ENCODE measurements at regions not wholly inside any gene's neighbourhood (a gene's known extent, or its start where the extent isn't known, plus 50 kb on each side); places are given as distances from the start of the nearest gene placed in this dataset.
"Not testable (repeated sequence)": the region's sequence is repeated elsewhere in the genome, so short reads cannot be mapped to it uniquely, and the experiment has no call there.

DNA sequence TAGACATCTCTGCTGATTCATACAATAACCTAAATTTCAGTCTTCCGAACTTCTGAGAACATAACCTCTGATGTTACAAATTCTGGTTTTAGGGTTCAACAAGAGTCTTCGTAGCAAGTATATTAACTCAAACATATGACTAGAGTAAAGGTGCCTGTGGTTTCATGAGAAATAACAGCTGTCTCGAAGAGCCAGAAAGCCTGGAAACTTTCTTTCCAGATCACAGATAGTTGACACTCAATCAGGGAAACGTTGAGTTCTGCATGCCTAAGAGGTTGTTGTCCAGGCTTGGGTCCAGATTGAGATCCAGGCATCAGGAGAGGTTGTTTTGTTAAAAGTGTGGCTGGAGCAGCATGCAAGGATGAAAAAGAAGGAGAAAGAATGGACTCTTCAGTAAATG lies 790.1 kb upstream of the AMELY start:
- TF ChIP-seq GATA1 (IDR thresholded peaks at IDR 0.05; ENCODE audit: low read depth, low read length) (no peak), POLR2A (IDR thresholded peaks at IDR 0.05; ENCODE audit: low read length) (no peak)
- DNase-seq = no peak

DNA sequence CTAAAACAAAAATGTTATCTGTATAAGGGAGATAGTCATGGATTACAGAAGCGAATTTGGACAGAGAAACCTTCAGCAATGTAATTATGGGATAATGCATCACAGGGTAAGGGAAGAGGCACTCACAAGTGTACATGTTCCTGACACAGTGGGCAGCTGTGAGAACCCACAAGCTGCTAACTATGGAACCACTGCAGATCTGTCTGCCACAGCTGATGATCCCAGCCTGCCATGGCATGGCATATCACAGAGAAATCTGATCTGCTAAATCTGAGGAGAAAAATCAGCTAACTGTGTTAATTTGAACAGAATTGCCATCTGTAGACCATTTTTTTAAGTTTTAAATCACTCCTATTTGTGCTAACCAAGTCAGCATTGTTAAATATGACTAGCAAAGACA lies 786.0 kb upstream of the AMELY start:
- no peak for DNase-seq
- no peak for TF ChIP-seq POLR2A (IDR thresholded peaks at IDR 0.05; ENCODE audit: low read length)
- no peak for TF ChIP-seq GATA1 (IDR thresholded peaks at IDR 0.05; ENCODE audit: low read depth, low read length)

DNA sequence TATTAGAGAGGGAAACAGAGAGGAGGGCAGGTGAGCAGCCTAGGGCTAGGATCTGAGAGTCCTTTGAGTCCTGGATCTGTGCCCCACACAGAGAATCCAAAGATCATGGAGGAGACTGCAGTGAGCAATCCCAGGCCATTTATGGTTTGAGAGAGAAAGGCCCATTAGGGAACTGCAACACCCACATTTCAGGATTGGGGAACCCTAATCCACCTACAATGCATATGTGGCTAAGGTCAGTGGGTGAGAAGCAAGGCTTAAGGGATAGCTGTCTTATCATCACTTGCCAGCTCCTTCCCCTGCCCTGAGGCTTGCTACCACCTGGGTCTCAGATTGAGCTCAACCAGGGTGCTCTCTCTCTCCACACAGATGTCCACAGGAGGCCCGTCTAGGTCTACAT lies 781.1 kb upstream of the AMELY start:
- TF ChIP-seq GATA1 (IDR thresholded peaks at IDR 0.05; ENCODE audit: low read depth, low read length) (no peak), POLR2A (IDR thresholded peaks at IDR 0.05; ENCODE audit: low read length) (no peak)
- DNase-seq = no peak

DNA sequence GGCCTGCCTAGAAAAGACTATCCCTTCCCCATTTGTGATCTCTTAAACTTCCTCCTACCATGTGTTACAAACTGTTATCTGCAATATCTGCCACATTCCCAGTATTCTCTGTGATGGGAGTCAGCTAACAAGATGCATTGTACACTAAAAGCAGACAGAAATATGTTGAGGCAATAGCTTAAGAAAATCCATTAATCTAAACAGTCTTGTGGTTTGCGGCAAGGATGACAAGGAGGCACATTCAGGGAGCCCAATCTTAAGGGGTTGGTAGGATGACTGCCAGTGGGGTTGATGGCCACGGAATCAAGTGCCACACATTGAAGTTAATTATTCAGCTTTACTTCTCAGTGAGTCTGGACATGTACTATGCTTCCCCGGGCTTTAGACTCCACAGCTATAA lies 775.5 kb upstream of the AMELY start:
- no peak for DNase-seq
- TF ChIP-seq POLR2A (IDR thresholded peaks at IDR 0.05; ENCODE audit: low read length) (no peak), GATA1 (IDR thresholded peaks at IDR 0.05; ENCODE audit: low read depth, low read length) (no peak)

DNA sequence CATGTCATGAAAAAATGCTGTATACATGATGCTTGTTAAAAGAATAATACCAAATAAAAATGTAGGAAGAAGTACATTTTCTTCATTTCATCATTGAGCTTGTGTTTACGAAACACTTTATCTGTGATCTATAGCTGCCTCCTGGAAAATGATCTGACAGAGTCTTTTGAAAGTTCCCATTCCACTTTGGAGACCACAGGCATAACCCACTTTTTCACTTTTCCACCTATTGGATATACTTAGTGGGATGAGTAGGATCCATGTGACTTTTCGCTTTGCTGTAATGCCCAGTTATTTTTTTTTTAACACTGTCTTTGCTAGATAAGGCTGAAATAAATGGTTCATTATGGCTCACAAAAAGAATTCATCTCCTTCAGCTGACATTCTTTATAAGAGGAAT lies 773.0 kb upstream of the AMELY start:
- DNase-seq = no peak
- no peak for TF ChIP-seq GATA1 (IDR thresholded peaks at IDR 0.05; ENCODE audit: low read depth, low read length)
- TF ChIP-seq POLR2A (IDR thresholded peaks at IDR 0.05; ENCODE audit: low read length) = no peak

DNA sequence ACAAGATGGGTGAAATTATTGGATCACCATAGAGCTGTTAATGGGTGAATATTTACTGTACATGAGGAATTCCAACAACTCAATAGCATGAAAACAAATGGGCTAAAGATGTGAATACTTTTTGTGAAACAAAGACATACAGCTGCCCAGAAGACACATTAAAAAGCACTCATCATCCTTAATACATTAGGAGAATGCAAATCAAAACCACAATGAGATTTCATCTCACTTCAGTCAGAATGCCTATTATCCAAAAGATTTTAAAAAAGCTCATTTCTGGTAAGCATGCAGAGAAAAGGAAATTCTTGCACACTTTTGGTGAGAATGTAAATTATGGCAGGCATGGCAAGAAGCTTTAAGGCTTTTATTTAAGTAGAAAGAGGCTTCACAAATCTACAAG lies 770.8 kb upstream of the AMELY start:
- no peak for DNase-seq
- TF ChIP-seq POLR2A (IDR thresholded peaks at IDR 0.05; ENCODE audit: low read length) (no peak), GATA1 (IDR thresholded peaks at IDR 0.05; ENCODE audit: low read depth, low read length) (no peak)

DNA sequence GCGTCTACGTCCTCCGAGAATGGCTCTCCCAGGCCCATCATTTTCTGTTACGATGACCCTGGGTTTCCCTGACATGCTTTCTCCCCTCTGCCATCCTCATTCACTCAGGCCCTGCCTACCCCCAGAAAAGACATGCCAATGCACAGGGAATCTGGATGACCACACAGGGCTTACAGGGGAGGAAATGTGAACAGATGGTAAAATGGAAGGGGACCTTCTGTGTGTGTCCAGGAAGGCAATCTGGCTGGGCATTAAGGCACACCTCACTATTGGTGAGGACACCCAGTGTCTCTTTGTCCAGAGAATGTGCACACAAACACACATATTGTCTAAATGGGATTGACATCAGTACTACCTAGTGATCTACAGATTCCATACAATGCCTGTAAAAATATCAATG lies 769.9 kb upstream of the AMELY start:
- DNase-seq = no peak
- TF ChIP-seq POLR2A (IDR thresholded peaks at IDR 0.05; ENCODE audit: low read length) = no peak

DNA sequence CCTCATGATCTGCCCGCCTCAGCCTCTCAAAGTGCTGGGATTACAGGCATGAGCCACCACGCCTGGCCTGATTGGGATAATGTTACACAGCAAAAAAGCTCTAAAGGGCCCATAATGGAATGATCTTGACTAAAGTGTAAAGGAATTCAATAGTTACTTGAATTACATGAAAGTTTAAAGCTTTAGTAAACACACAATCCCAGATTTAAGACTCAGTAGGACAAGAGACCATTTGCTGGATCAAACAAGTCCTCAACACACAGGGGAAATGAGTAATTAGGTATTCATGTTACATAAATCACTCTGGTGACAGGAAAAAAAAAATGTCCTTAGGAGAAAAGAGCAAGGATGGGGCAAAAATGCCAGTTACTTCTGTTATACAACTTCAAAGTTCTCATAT lies 762.9 kb upstream of the AMELY start:
- no peak for TF ChIP-seq GATA1 (IDR thresholded peaks at IDR 0.05; ENCODE audit: low read depth, low read length)
- no peak for TF ChIP-seq POLR2A (IDR thresholded peaks at IDR 0.05; ENCODE audit: low read length)
- no peak for DNase-seq

DNA sequence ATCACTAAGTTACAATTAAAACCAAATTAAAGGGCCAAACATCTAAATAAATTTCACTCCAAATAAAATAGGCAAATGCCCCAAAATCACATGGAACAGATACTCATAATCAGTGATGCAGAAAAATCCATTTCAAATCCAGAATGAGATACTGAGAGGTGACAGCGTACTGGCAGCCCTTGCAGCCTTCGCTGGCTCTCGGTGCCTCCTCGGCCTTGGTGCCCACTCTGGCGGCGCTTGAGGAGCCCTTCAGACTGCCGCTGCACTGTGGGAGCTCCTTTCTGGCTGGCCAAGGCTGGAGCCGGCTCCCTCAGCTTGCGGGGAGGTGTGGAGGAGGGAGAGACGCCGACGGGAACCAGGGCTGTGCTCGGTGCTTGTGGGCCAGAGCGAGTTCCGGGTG lies 761.2 kb upstream of the AMELY start:
- no peak for DNase-seq
- TF ChIP-seq GATA1 (IDR thresholded peaks at IDR 0.05; ENCODE audit: low read depth, low read length) (no peak), POLR2A (IDR thresholded peaks at IDR 0.05; ENCODE audit: low read length) (no peak)

DNA sequence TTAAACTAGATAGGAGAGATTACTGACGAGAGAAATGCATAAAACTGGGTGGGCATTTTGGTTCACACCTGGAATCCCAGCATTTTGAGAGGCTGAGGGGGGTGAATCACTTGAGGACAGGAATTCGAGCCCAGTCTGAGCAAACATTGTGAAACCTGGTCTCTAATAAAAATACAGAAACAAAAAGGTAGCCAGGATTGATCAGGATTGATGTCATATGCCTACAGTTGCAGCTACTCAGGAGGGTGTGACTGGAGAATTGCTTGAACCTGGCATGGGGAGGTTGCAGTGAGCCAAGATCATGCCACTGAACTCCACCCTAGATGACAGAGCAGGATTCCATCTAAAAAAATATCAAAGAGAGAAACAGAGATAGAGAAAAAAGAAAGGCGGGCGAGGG lies 751.7 kb upstream of the AMELY start:
- TF ChIP-seq POLR2A (IDR thresholded peaks at IDR 0.05; ENCODE audit: low read length) (no peak), GATA1 (IDR thresholded peaks at IDR 0.05; ENCODE audit: low read depth, low read length) (no peak)
- no peak for DNase-seq

DNA sequence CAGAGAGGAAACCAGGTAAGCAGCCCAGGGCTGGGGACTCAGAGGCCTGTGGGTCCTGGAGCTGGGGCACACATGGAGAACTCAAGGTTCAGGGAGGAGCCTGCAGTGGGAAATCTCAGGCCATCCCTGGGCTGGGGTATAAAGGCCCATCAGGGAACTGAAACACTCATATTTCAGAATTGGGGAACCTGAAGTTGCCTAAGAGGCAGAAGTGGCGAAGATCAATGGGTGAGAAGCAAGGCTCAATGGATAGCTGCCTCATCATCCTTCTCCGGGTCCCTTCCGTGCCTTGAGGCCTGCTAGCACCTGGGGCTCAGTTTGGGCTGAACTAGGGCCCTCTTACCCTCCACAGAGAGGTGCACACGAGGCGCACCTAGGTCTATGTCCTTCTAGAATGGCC lies 747.5 kb upstream of the AMELY start:
- TF ChIP-seq POLR2A (IDR thresholded peaks at IDR 0.05; ENCODE audit: low read length) (no peak), GATA1 (IDR thresholded peaks at IDR 0.05; ENCODE audit: low read depth, low read length) (no peak)
- DNase-seq = no peak

DNA sequence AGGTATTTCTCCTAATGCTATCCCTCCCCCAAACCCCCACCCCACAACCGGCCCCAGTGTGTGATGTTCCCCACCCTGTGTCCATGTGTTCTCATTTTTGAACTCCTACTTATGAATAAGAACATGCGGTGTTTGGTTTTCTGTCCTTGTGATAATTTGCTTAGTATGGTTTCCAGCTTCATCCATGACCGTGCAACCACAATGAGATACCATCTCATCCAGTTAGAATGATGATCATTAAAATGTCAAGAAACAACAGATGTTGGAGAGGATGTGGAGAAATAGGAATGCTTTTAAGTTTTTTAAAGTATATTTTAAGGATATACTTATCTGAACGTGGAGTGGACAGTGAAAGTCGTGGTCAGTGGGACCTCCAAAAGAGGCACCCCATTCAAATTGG lies 745.0 kb upstream of the AMELY start:
- TF ChIP-seq POLR2A (IDR thresholded peaks at IDR 0.05; ENCODE audit: low read length) (no peak), GATA1 (IDR thresholded peaks at IDR 0.05; ENCODE audit: low read depth, low read length) (no peak)
- no peak for DNase-seq

DNA sequence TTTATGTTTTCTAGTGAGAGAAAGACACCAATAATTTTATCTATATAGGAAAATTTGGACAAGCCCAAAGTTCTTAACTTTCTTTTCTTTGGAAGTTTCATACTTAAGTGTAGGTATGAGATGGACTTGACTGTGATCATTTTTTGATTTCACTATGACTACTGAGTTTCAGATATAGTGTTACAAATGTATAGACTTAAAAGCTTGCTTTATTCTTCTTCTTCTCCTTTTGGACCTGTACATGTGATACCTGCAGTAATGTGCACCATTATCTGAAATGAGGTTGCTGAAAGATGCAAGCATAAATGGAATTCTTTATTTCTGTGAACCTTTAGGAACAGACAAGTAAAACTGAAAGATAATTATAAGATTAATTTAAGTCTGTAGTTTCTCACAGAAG lies 743.4 kb upstream of the AMELY start:
- no peak for DNase-seq

DNA sequence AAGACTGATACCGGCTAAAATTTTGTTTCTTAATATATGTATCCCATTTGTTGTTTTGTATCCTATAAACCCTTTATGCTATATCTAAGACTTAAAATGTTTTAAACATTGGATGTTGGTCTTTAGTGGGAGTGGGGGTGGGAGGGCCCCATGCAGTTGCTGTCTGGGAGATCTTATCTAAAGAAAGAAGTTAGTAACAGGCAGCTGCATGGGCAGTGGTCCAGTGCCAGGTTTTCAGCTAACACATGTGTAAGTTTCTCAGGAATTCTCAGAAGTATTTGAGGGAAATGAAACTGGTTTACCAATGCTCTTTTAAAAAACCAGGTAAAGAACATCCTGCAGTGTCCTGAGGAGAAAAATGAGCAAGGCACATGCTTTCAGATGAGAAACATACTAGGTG lies 738.3 kb upstream of the AMELY start:
- DNase-seq = not testable (repeated sequence)

More for the DNA sequence above, 743.4 kb upstream of the AMELY start:
- no peak for TF ChIP-seq GATA1 (IDR thresholded peaks at IDR 0.05; ENCODE audit: low read depth, low read length)
- no peak for TF ChIP-seq POLR2A (IDR thresholded peaks at IDR 0.05; ENCODE audit: low read length)

All from erythroblast (primary cell).